AG09319 (cell line): ENCODE measurements at regions not wholly inside any gene's neighbourhood (a gene's known extent, or its start where the extent isn't known, plus 50 kb on each side); places are given as distances from the start of the nearest gene placed in this dataset.
"Not testable (repeated sequence)": the region's sequence is repeated elsewhere in the genome, so short reads cannot be mapped to it uniquely, and the experiment has no call there.

Experiments
- DNase-seq: peaks from one replicate; pipeline ENCODE4 v3.0.0-alpha.2; 2010; ENCODE audit warnings: low read depth; ENCODE audit errors: extremely low read depth
- CTCF ChIP-seq: IDR thresholded peaks from 2 replicates; pipeline ENCODE4 v1.5.1; 2011; ENCODE audit warnings: low read depth, mild to moderate bottlenecking, inconsistent platforms, low read length, moderate library complexity

- no peak for TF ChIP-seq CTCF
- no peak for DNase-seq
Measured at GRCh38 chr9:15073620-15074019, 163.4 kb upstream of the FREM1 start.

GRCh38 chr9:15070716-15071115 lies 160.5 kb upstream of the FREM1 start:
- no peak for TF ChIP-seq CTCF
- no peak for DNase-seq

- TF ChIP-seq CTCF: no peak
- no peak for DNase-seq
Measured at GRCh38 chr9:15069106-15069505, 158.9 kb upstream of the FREM1 start.

GRCh38 chr9:15068261-15068660 lies 158.0 kb upstream of the FREM1 start:
- no peak for DNase-seq
- no peak for TF ChIP-seq CTCF

GRCh38 chr9:15059003-15059402 lies 148.8 kb upstream of the FREM1 start:
- no peak for TF ChIP-seq CTCF
- no peak for DNase-seq

- TF ChIP-seq CTCF: no peak
- DNase-seq: no peak
Measured at GRCh38 chr9:15058236-15058635, 148.0 kb upstream of the FREM1 start.

- not testable (repeated sequence) for DNase-seq
Measured at GRCh38 chr9:15055284-15055683, 145.1 kb upstream of the FREM1 start.

- DNase-seq: no peak
- no peak for TF ChIP-seq CTCF
Measured at GRCh38 chr9:15048772-15049171, 138.5 kb upstream of the FREM1 start.
